ENCODE measurements at regions not wholly inside any gene's neighbourhood (a gene's known extent, or its start where the extent isn't known, plus 50 kb on each side); places are given as distances from the start of the nearest gene placed in this dataset.

DNA sequence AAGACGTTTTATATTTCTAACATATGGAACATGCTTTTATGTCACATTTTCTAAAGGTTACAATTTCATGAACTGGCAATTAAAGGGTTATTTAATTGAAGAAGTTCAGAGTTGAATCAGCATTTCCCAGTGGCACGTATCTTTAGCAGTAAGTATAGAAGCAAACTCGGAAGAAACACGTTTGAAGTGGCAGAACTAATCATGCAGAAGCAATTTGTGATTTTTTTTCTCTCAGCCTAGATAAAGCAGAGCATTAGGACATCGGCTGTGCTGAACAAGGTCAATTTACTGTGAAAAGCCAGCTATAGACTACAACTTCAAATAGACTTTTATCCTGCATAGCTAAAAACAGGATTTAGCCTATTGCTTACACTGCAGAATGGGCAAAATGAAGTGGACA, 104.7 kb downstream of the ISL1 start:
- in situ Hi-C loops (cut with MboI; ENCODE audit: low sequenced_read_pairs), result no loop called here
- Histone ChIP-seq H2BK15ac (ENCODE audit: low read depth, low read length) (no peak overlapping the region), H3K56ac (ENCODE audit: extremely low read depth, insufficient read depth, low read length) (no peak overlapping the region), H2AK5ac (ENCODE audit: low read depth, low read length) (no peak overlapping the region), H3K9me3 (ENCODE audit: control insufficient read depth, insufficient read depth, low read length) (no peaks in the 10 kb centered on the region), H2BK5ac (ENCODE audit: low read depth, low read length, poor library complexity, severe bottlenecking) (no peak overlapping the region), H3K4me3 (ENCODE audit: insufficient read depth, low read depth, low read length) (no peak overlapping the region), H2BK20ac (ENCODE audit: low read depth, low read length) (no peak overlapping the region), H3K18ac (ENCODE audit: low read depth, low read length) (no peak overlapping the region), H3K9ac (ENCODE audit: low read depth, low read length) (no peak overlapping the region), H3K4me2 (ENCODE audit: low read depth, low read length) (no peak overlapping the region), H2AFZ (replicated peaks; ENCODE audit: low read length, poor library complexity) (no peak overlapping the region), H4K8ac (ENCODE audit: low read depth in 2 of 2, low read length in 2 of 2) (no peak overlapping the region), H3K4me1 (ENCODE audit: control insufficient read depth, insufficient read depth, low read length) (no peaks in the 10 kb centered on the region), H3K23ac (ENCODE audit: low read depth, low read length) (no peak overlapping the region), H3K27me3 (ENCODE audit: control insufficient read depth, insufficient read depth, low read length) (no peaks in the 10 kb centered on the region), H4K5ac (ENCODE audit: low read depth, low read length) (no peak overlapping the region), H3K36me3 (ENCODE audit: control insufficient read depth, insufficient read depth, low read length) (no peaks in the 10 kb centered on the region), H3K14ac (replicated peaks; ENCODE audit: low read depth, low read length) (no peak overlapping the region), H3K79me1 (ENCODE audit: low read depth in 1 of 2, low read length in 2 of 2) (no peaks in the 10 kb centered on the region), H4K20me1 (ENCODE audit: insufficient read depth, low read length) (no peaks in the 10 kb centered on the region), H3K27ac (ENCODE audit: insufficient read depth, low read length) (no peak overlapping the region), H3K4ac (ENCODE audit: low read depth, low read length) (no peak overlapping the region), H2BK120ac (ENCODE audit: low read depth, low read length) (no peak overlapping the region), H2AK9ac (replicated peaks; ENCODE audit: low read depth, low read length, poor library complexity) (no peak overlapping the region), H4K91ac (ENCODE audit: insufficient read depth, low read depth, low read length) (no peak overlapping the region), H3K9me1 (ENCODE audit: insufficient read depth, low read length) (no peaks in the 10 kb centered on the region)
- intact Hi-C loops (cut with micrococcal nuclease), result no loop called here
- ATAC-seq (ENCODE audit: low read depth) (no peak), DNase-seq (no peak)
- no TSS peak for BruUV-seq (replicated peaks)
- no CpG with 5 or more reads among the region's 5 CpGs for WGBS, 2 experiments (ENCODE audit: extremely low coverage in 2 of 2, insufficient read length in 1 of 2)
- ChIA-PET CTCF (interaction anchor here (0.6 to 0.7 kb wide), 2 partner anchors 36 to 148 kb away, joined by 3 to 7 read pairs; no protein-coding TSS in a partner anchor), POLR2A (ENCODE audit: unreplicated experiment) (no interaction called here)
- dilution Hi-C loops (cut with HindIII; ENCODE audit: low sequenced_read_pairs, unreplicated experiment), result no loop called here
- no peak for TF ChIP-seq MAZ (IDR thresholded peaks at IDR 0.05; ENCODE audit: borderline replicate concordance, low read depth, low read length)
- no peak for TF ChIP-seq CHD1 (IDR thresholded peaks at IDR 0.05; ENCODE audit: low read depth, low read length)
- TF ChIP-seq MAFK (IDR thresholded peaks at IDR 0.05; ENCODE audit: low read depth, low read length), result no peak
- no peak for TF ChIP-seq SMC3 (IDR thresholded peaks at IDR 0.05; ENCODE audit: low read depth, low read length)
- TF ChIP-seq CEBPB (IDR thresholded peaks at IDR 0.05; ENCODE audit: low read depth, low read length), result no peak
- no peak for TF ChIP-seq USF2 (IDR thresholded peaks at IDR 0.05; ENCODE audit: low read depth, low read length)
- TF ChIP-seq ELK1 (IDR thresholded peaks at IDR 0.05; ENCODE audit: borderline replicate concordance, low read depth, low read length), result no peak
